HG02870 (cell line): ENCODE measurements at regions not wholly inside any gene's neighbourhood (a gene's known extent, or its start where the extent isn't known, plus 50 kb on each side); places are given as distances from the start of the nearest gene placed in this dataset.

Experiments used
- ATAC-seq: cut with Tn5 transposase; IDR thresholded peaks from one replicate; pipeline ENCODE4 v1.9.1; 2021; ENCODE audit warnings: mild to moderate bottlenecking, moderate library complexity; ENCODE audit not compliant: unreplicated experiment

DNA sequence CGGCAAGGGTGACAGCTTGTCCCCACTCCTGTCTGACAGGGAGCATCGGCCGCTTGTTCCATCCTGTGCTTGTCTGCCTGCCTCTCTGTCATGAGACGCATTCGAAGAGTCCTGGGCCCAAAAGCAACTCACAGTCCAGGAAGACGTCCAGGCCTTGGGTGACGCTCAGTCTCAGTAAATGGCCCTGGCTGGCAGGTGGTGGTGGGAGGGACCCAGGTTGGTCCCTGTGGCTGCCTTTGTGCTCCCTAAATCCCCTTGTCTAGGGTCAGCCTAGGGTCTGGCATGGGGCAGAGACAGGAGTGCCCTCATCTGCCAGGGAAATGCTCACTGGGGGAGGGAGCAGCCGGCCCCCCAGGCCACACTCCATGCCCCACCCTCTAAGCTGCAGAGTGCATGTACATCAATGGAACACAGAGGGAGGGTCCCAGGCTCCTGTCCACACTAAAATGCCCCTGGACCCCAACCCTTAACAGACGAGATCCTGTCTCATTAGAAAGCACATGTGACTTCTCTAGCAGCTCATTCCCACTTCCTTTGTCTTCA is 295.2 kb upstream of the ZNF32 start:
- no peak for ATAC-seq

DNA sequence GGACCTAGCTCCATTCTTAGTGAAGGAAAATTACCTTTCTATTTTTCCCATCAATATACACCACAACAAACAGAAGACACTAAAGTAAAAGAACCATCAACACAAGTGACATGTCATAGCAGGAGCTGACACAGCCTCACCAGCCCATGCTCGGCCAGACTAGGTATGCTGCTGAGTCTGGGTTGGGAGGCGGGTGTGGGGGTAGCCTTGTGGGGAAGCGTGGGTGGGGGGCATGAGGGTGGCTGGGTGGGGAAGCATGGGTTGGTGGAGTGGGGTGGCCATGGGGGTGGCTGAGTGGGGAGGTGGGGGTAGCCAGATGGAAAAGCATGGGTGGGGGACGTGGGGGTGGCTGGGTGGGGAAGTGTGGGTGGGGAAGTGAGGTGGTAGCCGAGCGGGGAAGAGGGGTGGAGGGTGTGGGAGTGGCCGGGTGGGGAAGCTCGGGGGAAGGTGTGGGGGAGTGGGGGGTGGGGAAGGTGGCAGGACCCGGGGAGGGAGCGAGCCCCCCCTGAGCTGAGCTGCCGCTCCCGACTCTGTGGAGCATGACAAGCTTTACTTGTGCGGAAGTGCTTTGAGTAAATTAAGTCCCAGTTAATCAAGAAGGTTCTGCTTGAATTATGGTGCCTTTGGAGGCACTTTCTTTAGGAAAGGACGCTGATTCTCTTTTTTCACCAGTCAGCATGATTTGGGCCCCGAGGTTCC is 294.6 kb upstream of the ZNF32 start:
- ATAC-seq = no peak

DNA sequence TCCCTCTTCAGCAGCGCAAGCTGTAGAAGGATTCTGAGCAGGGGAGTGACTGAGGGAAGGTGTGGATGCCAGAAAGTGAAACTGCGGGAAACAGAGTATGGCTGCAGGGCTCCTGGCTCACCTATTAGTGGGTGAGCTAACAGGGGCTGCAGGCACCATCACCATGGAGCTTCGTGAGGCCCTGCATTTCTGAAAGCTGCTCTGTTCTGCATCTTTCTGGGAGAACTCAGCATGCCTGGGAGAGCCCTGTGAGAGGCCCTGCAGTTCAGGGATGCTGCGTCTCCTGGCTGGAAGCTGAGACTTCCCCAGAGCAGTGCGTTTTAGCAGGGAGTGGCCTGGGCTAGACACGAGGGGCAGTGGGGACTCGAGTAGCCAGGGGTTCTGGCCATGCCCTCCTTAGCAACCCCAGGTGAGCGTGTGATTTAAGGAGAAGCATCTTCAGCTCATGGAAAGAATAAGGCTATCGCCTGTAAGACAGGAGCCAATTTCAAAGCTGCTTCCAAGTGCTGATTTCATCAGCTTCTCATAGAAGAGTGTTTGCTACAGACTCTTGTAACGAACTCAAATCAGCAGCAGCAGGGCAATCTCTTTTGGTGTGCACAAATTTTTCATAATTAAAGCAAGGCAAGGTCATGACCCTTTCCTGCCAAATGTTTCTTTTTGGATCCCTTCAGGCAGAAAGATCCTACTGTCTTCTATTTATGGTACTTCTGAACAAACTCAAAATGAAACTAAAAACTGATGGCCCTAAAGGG is 293.6 kb upstream of the ZNF32 start:
- no peak for ATAC-seq

- ATAC-seq = no peak
These were observed 292.5 kb upstream of the ZNF32 start for GRCh38 chr10:43940898-43941837.

GRCh38 chr10:43939939-43940820 is 291.5 kb upstream of the ZNF32 start:
- ATAC-seq = peak; percentile 54

DNA sequence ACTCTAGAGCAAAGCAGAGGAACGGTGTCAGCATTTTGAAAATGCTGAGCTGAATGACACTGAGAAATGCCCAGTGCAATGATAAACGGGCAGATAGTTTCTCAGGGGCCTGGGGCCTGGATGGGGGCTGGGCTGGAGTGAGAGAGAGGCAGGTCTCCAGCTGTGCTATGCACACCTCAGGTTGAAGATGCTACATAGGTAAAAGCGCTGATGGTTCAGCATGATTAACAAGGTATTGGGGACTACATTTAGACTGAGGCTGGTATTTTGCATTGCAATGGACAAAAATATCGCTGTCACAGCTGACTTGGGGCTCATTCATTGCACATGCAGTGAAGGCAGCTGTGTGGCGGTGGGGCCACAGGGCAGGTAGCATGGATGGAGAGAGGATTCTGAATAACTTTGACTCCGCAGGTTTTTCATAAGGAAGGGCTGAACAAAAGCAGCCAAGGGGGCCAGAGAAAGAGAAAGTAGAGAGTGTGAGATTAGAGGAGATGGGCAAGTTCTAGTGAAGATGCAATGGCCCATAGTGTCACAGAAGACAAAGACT is 290.8 kb upstream of the ZNF32 start:
- no peak for ATAC-seq

DNA sequence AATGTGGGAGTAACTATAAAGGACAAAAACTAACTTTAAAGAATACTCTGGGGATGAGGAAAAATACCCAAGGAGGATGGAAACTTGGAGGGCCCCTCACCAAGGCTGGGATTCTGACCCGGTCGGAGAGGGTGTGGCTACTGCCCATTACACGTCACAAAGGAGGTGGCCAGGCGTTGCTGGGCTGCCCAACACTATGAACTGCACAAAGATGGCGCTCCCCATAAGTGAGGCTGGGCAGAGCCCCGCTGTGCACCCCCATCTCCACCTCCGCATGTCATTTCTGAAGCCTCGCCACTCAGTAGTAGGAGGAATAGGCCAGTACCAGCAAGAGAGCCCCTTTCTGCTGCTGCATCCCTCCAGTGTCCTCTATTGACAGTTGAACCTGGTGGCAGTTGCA is 290.1 kb upstream of the ZNF32 start:
- ATAC-seq = no peak

GRCh38 chr10:43931308-43931930 is 282.7 kb upstream of the ZNF32 start:
- ATAC-seq = no peak

- ATAC-seq = no peak
These were observed 282.1 kb upstream of the ZNF32 start for GRCh38 chr10:43930777-43931176.

DNA sequence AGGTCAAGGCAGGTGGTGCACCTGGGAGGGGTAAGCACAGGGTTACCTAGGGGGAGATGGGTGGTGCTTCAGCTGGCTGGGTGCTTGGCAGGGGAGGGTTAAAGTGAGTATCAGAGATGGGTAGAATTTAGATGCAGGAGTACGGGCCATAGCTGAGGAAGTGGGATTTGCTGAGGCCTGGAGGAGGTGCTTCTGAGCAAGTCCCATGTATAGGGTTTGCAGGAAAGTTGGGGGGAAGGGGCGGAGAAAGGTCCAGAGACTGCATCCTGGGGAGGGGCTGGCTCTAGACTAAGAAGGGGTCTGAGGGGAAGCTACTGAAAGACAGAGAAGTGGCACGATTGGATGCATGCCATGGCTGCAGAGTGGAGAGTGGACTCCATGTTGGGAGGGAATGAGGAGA is 281.6 kb upstream of the ZNF32 start:
- no peak for ATAC-seq

DNA sequence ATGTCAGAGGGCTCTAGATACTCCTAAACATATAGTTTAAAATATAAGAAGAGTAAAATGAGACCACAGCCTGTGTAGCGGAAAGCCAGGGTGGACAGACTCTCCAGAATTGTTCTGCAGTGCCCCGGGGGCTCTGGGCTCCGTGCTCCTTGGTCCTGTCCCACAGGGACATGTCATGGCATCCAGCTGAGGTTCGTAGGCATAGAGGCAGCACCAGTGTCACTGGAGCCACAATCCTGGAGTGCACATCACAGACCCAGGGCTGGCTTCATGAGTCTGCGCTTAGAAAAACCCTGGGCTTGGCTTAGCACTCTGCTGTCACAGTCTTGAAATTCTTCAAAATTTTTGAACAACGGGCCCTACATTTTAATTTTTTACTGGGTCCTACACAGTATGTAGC is 280.4 kb upstream of the ZNF32 start:
- ATAC-seq = no peak

GRCh38 chr10:43928425-43928968 is 279.8 kb upstream of the ZNF32 start:
- ATAC-seq = no peak

DNA sequence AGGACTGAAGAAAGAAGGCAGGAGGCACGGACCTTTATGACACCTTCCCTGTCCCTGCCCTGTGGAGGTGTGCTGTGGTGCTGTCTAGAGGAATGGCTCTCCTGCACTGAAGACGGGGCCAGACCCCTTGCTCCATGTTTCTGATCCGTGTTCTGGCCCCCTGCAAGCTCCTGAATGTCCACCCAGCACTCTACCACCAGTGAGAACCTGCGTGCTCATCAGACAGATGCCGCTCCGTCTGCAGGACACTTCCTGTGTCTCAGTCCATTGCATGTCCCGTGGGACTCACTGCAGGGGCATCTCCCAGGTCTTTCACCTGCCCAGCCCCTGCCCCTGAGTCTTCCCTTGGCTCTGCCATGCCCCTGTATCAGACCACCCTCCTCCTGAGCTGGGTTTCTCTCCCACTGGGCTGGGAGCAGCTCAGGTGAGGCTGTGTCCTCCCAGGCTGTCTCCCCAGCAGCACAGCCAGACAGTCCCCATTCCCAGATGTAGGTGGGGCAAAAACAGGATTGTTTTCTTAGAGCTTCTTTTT is 278.3 kb upstream of the ZNF32 start:
- no peak for ATAC-seq

DNA sequence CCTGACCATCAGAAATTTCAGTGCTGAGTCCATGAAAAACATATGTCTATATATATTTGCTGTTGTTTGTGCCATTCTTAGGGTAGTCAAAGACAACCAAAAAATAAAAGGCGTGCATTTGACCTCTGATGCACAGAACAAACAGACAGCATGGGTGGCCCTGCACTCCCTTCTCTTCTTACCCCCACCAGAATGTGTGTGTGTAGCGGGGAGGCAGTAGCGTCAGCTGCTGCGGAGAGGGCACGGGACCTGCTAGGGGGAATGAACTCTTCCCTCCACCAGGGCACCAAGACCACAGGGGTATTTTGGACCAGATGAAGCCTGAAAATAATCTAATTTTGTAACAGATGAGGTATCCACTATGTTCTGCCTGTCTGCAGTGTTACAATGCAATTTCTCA is 277.7 kb upstream of the ZNF32 start:
- ATAC-seq = no peak

- ATAC-seq = no peak
These were observed 277.1 kb upstream of the ZNF32 start for GRCh38 chr10:43925793-43926192.

DNA sequence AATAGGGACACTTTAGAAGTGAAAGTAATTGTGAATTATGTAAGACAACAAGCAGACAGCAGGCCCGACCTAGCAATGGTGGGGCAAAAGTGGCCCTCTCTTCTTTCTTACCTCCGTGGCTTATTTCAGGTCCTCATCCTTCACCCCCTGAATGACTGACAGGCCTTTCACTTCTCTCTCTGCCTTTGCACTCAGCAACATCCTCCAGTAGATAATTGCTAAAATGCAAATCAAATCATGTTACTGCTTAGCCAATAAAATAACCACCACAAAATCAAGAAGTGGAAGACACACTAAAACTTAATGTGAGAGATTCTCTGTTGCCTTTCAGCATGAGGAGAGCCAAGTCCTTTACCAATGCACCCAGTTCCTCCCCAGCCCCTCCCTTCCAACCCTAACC is 274.6 kb upstream of the ZNF32 start:
- ATAC-seq = no peak

DNA sequence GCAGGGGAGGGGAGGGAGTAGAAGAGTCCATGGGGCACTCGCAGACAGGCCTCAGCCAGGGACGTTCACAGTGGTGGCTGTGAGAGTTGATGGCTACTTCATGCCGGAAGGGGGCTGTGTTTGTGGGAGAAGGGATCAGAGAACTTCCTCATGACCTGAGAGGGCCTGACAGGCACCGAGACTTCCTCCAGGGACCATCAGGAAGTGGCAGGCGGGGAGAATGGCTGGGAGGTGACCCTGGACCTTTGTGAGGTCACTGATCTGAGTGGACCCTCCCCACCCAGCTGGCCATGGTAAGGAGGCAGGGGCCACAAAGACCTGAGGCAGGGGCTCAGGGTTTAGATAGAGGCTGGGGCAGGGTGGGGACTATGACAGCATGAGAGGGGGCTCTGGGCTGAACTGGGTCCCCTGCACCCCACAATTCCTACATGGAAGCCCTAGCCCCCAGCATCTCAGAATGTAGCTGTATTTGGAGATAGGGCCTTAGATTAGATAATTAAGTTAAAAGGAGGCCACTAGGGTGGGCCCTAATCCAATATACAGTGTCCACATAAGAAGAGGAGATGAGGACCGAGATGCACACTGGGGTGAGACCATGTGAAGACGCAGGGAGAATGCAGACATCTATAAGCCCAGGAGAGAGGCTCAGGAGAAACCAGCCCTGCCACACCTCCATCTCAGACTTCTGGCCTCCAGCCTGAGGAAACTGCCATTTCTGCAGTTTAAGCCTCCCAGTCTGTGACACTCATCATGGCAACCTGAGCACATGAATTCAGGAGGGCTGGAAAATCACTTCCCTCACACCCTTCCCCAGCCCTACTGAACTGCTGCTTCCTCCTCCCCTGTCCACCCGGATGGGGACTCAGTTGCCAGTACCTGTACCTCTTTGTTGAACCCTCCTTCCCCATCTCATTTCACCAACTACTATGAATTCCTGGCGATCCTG is 273.9 kb upstream of the ZNF32 start:
- ATAC-seq = no peak

- no peak for ATAC-seq
These were observed 273.2 kb upstream of the ZNF32 start for GRCh38 chr10:43921881-43922280.
